Hepatocyte (in vitro differentiated cells): ENCODE measurements at regions not wholly inside any gene's neighbourhood (a gene's known extent, or its start where the extent isn't known, plus 50 kb on each side); places are given as distances from the start of the nearest gene placed in this dataset.

Experiments used
- DNase-seq: peaks from one replicate; pipeline ENCODE4 v3.0.0-alpha.2; 2016; ENCODE audit warnings: low spot score
- H2AFZ ChIP-seq: fragments of 200-600 bp; sonication (generic); 2 replicates; pipeline ENCODE4 v1.6.0; 2016; ENCODE audit warnings: antibody characterized with exemption, mild to moderate bottlenecking
- H3K27ac ChIP-seq: fragments of 200-600 bp; sonication (generic); 2 replicates; pipeline ENCODE4 v1.5.1; 2016; ENCODE audit warnings: mild to moderate bottlenecking
- H3K27me3 ChIP-seq: fragments of 200-600 bp; sonication (generic); 2 replicates; pipeline ENCODE4 v1.6.1; 2016
- H3K36me3 ChIP-seq: fragments of 200-600 bp; sonication (generic); replicated peaks from 2 replicates; pipeline ENCODE4 v1.5.1; 2016; ENCODE audit warnings: low read depth; ENCODE audit not compliant: insufficient read depth
- H3K4me1 ChIP-seq: fragments of 200-600 bp; sonication (generic); 2 replicates; pipeline ENCODE4 v1.5.1; 2016; ENCODE audit warnings: mild to moderate bottlenecking, moderate library complexity; ENCODE audit not compliant: insufficient read depth
- H3K4me2 ChIP-seq: fragments of 200-600 bp; sonication (generic); 2 replicates; pipeline ENCODE4 v1.6.0; 2016
- H3K4me3 ChIP-seq: fragments of 200-600 bp; sonication (generic); 2 replicates; pipeline ENCODE4 v1.5.1; 2016; ENCODE audit warnings: mild to moderate bottlenecking
- H3K79me2 ChIP-seq: fragments of 200-600 bp; sonication (generic); 2 replicates; pipeline ENCODE4 v1.6.0; 2017; ENCODE audit warnings: mild to moderate bottlenecking
- H3K9me2 ChIP-seq: fragments of 200-600 bp; sonication (generic); replicated peaks from 2 replicates; pipeline ENCODE4 v1.6.0; 2017; ENCODE audit warnings: mild to moderate bottlenecking; ENCODE audit not compliant: insufficient read depth
- H3K9me3 ChIP-seq: fragments of 200-600 bp; sonication (generic); 2 replicates; pipeline ENCODE4 v1.5.1; 2016; ENCODE audit warnings: low read depth, mild to moderate bottlenecking
- H4K20me1 ChIP-seq: fragments of 200-600 bp; sonication (generic); 2 replicates; pipeline ENCODE4 v1.6.0; 2016; ENCODE audit warnings: mild to moderate bottlenecking; ENCODE audit not compliant: insufficient read depth, poor library complexity, severe bottlenecking
- CTCF ChIP-seq: fragments of 200-600 bp; sonication (generic); IDR thresholded peaks from 2 replicates; pipeline ENCODE4 v1.5.1; 2016; ENCODE audit warnings: antibody characterized with exemption, mild to moderate bottlenecking; ENCODE audit not compliant: poor library complexity
- EZH2 ChIP-seq: fragments of 200-600 bp; sonication (generic); IDR thresholded peaks from 2 replicates; pipeline ENCODE4 v1.6.1; 2016; ENCODE audit warnings: antibody characterized with exemption, mild to moderate bottlenecking, borderline replicate concordance
- EZH2phosphoT487 ChIP-seq: fragments of 200-600 bp; sonication (generic); IDR thresholded peaks from one replicate; pipeline ENCODE4 v1.6.1; 2018; ENCODE audit warnings: antibody characterized with exemption, mild to moderate bottlenecking, low read depth, moderate library complexity; ENCODE audit not compliant: unreplicated experiment, severe bottlenecking
- WGBS: methylation state at CpG from one replicate; pipeline ENCODE4 v1.1.6; 2016; ENCODE audit warnings: low lambda C conversion rate; ENCODE audit errors: missing lambda C conversion rate; 5-methylcytosine and 5-hydroxymethylcytosine counted together

DNA sequence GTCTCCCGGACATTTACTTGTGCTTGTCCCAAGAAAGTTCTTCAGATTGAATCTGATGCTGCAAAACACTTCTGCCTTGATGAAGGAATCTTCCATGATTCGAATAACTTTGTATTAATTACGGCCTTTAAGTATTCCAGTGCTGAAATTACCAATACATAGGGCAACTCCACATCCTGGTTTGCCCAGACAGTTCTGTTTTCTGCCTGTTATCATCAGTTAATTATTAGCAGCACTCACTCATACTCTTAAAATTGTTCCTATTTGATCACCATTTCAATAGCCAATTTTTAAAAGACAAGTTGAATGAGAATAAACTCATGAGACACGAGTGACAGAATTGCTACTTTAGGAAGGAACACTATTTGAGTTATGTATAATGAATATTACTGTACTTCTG is 620.7 kb upstream of the ZEB2 start:
- Histone ChIP-seq H3K79me2 (no peaks in the 10 kb centered on the region), H3K36me3 (no peaks in the 10 kb centered on the region), H4K20me1 (no peaks in the 10 kb centered on the region), H3K4me3 (no peak overlapping the region), H3K4me2 (no peak overlapping the region), H3K27ac (no peak overlapping the region), H2AFZ (no peak overlapping the region), H3K9me3 (no peaks in the 10 kb centered on the region), H3K27me3 (no peaks in the 10 kb centered on the region), H3K9me2 (no peaks in the 10 kb centered on the region), H3K4me1 (no peaks in the 10 kb centered on the region)
- DNase-seq = no peak
- 95% methylated on average over 4 of the region's 4 CpGs for WGBS
- TF ChIP-seq CTCF = no peak
- TF ChIP-seq EZH2 = no peak
- no peak for TF ChIP-seq EZH2phosphoT487

DNA sequence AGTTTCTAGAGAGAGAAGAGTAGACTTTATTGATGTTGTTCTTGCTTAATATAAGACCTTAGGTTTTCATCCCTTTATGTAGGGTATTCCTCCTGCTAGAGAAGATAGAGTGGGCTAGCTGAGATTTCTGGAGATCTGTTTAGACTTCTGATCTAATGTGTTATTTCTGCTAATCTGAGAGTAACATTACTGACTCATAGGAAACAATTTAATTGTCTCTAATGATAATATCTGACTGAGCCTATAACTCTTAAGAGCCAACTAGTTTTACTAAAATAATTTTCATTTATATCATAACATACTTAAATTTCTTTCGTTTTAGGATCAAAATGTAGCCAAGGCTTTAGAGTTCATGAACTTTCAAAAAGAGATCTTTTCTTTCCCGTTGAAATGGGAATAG is 618.7 kb upstream of the ZEB2 start:
- Histone ChIP-seq H3K4me3 (no peak overlapping the region), H3K9me3 (no peaks in the 10 kb centered on the region), H3K27me3 (no peaks in the 10 kb centered on the region), H2AFZ (no peak overlapping the region), H3K4me1 (no peaks in the 10 kb centered on the region), H3K27ac (no peak overlapping the region), H3K9me2 (no peaks in the 10 kb centered on the region), H3K79me2 (no peaks in the 10 kb centered on the region), H3K36me3 (no peaks in the 10 kb centered on the region), H3K4me2 (no peak overlapping the region), H4K20me1 (no peaks in the 10 kb centered on the region)
- 96% methylated on average over 2 of the region's 2 CpGs for WGBS
- no peak for TF ChIP-seq EZH2phosphoT487
- no peak for TF ChIP-seq CTCF
- no peak for TF ChIP-seq EZH2
- no peak for DNase-seq

GRCh38 chr2:145137901-145138300 is 618.0 kb upstream of the ZEB2 start:
- Histone ChIP-seq H2AFZ (no peak overlapping the region), H3K36me3 (no peaks in the 10 kb centered on the region), H3K27me3 (no peaks in the 10 kb centered on the region), H4K20me1 (no peaks in the 10 kb centered on the region), H3K4me2 (no peak overlapping the region), H3K9me3 (no peaks in the 10 kb centered on the region), H3K4me1 (no peaks in the 10 kb centered on the region), H3K9me2 (no peaks in the 10 kb centered on the region), H3K27ac (no peak overlapping the region), H3K79me2 (no peaks in the 10 kb centered on the region), H3K4me3 (no peak overlapping the region)
- DNase-seq = no peak
- no peak for TF ChIP-seq EZH2
- TF ChIP-seq EZH2phosphoT487 = no peak
- TF ChIP-seq CTCF = no peak
- 97% methylated on average over 1 of the region's 1 CpG for WGBS

DNA sequence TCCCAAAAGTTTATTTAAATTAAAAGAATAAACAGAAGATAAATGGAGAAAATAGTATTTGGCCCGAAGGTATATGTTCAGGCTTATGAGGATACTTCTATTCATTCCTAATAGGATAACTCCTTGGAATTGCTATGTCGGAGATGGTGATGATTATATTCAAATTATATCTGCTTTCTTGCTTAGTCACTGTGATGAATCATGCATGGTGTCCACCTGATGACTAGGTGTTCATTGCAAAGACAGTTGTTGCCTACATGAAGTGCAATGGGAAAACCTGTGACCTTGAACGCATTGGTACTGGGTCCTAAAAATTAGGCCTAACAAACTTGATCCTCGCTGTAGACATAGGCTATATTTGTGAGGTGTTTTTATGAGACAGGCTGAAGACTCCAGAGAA is 617.3 kb upstream of the ZEB2 start:
- TF ChIP-seq CTCF = no peak
- TF ChIP-seq EZH2phosphoT487 = no peak
- no peak for TF ChIP-seq EZH2
- H4K20me1 ChIP-seq = no peaks in the 10 kb centered on the region
- 95% methylated on average over 4 of the region's 4 CpGs for WGBS
- no peak overlapping the region for H3K4me3 ChIP-seq
- H3K9me3 ChIP-seq = no peaks in the 10 kb centered on the region
- H3K36me3 ChIP-seq = no peaks in the 10 kb centered on the region
- no peak overlapping the region for H3K27ac ChIP-seq
- DNase-seq = no peak
- no peaks in the 10 kb centered on the region for H3K4me1 ChIP-seq
- H2AFZ ChIP-seq = no peak overlapping the region
- H3K79me2 ChIP-seq = no peaks in the 10 kb centered on the region
- no peak overlapping the region for H3K4me2 ChIP-seq
- no peaks in the 10 kb centered on the region for H3K9me2 ChIP-seq
- H3K27me3 ChIP-seq = no peaks in the 10 kb centered on the region
